Dedifferentiated amniotic fluid mesenchymal stem cell (primary cell): ENCODE measurements at regions not wholly inside any gene's neighbourhood (a gene's known extent, or its start where the extent isn't known, plus 50 kb on each side); places are given as distances from the start of the nearest gene placed in this dataset.
A peak's percentile ranks its signal among the peaks of the same experiment; 100 is the strongest.

ENCODE experiments used
- DNase-seq: peaks from one replicate; pipeline ENCODE4 v3.0.0-alpha.2; 2016; ENCODE audit errors: extremely low spot score

DNA sequence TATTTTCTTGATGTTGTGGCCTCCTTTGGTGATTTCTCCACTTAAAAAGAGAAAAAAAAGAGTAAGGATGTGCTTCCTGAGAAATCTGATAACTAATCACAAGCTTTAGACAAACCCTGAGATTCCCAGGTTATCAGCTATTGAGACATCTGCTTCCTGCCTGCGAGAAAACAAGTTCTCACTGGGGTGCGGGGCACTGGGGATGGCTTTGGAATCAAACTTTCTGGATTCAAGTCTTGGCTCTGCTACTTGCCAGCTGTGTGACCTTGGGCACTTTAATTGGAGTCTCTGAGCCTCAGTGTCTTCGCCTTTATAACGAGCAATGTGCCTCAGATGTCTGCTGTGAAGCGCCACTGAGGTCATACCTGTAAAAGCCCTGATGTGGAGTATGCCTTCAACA, 152.5 kb upstream of the NAV2 start:
- no peak for DNase-seq

DNA sequence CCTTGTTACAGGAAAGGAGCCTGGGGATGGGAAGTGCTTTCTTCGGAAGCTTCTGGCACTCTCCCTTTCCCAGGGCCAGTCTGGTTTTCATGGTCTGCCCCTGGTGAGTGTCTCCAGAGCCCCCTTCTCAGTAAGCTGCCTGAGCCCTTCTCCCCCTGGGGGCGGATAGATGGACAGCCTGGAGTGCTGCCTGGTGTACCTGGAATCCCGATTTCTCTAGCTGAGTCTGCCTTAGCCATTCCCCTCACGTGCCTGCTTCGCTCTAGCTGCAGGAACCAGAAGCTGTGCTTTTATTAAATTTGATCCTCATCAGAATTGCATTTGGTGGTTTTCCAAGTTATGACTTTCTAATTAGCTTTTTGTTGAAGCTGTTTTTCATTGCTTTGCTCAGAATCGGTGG, 152.9 kb upstream of the NAV2 start:
- no peak for DNase-seq

DNA sequence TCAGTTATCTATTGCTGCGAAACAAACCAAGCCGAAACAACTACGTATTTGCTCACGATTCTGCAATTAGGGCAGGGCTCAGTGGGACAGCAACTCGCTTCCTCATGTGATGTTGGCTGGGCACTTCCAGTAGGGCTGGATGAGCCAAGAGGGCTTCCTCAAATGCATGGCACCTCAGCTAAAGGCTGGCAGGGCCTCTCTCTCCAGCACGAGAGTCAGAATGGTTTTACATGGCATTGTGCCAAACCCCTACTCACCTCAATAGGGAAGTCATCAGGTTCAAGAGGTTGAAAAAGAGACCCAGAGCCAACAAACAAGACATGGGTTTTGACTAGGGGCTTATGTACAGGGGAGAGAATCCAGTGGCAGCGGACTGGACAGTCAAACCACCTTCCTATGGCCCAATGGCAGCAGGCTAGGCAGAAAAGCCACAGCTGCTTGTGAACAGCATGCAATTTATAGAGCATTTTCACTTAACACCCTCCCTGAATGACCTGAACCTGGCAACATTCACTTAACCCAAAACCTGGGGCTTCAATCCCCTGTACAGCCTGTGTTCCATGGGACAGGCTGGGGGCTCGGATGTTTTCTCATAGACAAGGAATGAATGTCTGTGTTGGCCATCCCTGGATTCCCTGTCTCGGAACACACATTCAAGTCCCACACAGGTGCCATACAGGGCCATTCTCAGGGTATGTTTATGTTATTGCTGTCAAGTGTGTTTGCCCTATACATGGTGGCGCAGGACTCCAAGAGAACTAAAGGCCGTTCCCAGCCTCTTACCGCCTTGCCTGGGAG, 154.2 kb upstream of the NAV2 start:
- no peak for DNase-seq

DNA sequence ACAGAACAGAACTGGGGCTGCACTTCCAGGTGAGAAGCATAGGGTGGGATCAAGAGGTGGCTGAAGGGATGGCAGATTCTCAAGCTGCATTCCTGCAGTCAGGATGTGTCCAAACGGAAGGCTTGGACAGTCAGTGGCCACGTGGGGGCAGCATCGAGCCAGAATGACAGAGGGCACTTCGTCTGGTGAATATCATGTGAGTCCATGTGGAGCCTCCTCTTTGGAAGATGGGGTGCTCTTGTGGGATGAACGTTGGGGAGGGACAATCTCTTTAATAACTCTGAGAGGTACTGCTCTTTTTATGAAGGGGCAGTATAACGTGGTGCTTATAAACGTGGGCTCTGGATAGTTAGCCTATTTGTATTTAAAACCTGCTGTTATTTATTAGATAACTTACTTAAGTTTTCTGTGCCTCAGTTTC, 154.9 kb upstream of the NAV2 start:
- peak; percentile 65 for DNase-seq

DNA sequence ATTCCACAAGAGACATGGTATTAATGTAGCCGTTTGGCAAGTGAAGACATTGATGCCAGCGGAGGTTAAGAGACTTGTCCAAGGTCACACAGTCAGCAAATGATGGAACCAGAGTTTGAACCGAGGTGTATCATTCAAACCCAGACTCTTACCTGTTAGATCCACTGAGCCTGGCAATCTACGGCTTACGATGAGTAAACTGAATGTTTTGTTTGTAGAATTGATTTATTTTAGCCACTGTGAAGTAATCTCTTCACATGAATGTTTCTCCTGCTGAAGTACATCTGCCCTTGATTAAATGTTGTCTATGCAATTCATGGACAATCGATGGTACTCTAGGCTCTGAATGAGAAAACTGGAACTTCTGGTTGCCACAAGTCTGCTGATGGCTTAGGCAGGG, 155.5 kb upstream of the NAV2 start:
- no peak for DNase-seq

DNA sequence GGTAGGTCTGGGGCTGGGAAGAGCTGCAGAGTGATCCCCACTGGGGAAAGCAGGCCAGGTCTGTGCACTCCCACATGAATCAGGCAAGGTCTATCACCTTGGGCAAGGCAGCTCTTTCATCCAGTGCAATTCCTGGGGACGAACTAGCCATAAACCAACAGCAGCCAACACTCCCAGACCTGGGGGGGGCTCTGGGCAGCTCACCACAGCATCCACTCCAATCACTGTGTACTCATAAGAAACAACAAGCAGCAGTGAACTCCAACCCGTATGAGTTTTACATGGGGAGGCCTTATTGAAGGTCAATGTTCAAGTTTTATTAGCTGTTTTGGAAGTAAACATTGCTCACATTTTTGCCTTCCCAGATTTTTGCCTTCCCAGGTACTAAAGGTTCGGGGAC, 157.4 kb upstream of the NAV2 start:
- DNase-seq = no peak

DNA sequence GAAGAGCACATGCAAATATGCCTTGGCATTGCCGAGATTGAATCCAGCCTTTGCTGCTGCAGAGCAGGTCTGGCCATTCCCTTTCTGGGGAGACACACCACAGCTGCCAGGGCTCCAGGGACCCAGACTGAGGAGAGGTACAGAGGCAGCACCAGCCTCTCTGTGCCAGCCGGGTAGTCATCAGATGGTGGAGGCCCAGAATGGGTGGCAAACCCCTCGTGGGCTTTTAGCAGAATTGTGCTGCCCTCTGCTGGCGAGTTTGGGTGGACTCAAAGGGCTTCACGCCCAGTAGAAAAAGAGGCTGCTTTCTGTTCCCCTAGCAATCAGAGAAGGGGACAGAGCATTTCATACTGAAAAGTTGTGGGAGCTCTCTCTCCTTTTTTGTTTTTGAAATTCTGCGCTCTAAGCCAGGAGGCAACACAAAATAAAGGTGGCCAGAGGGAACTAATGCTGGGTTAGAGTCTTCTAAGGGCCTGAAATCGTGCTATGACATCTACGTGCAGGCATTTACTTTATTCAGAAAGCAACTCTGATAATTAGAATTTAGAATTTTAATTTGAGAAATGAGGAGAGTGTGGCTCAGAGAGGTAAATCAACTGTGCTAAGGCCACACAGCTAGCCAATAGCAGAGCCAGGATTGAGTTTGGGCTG, 158.8 kb upstream of the NAV2 start:
- DNase-seq = peak; percentile 83

DNA sequence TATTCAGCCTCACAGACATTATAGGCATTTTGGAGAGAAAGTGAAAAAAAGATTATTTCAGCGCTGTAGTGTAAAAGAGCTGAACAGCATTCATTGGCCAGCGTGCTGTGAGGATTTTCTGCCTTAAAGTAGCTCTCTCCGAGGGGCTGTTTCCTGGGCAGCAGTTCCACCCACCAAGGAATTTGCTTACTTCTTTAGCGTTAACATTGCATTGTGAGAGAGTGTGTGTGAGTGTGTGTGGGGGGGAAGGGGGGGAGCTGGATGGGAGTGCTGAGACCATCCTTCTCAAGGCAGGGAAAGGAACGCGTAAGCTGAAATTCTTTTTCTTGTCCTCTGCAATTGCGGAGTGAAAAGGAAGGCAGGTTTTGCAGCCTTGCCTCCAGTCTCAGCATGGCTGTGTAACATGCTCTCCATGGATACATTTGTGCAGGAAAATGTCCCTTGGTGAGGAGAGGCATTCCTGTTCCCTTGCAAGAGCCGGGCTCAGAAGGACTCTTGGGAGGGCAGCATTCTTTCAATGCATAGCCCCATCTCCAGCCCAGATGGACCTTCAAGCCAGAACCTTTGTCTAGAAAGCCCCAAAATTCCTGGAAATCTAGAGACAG, 159.9 kb upstream of the NAV2 start:
- DNase-seq = no peak

DNA sequence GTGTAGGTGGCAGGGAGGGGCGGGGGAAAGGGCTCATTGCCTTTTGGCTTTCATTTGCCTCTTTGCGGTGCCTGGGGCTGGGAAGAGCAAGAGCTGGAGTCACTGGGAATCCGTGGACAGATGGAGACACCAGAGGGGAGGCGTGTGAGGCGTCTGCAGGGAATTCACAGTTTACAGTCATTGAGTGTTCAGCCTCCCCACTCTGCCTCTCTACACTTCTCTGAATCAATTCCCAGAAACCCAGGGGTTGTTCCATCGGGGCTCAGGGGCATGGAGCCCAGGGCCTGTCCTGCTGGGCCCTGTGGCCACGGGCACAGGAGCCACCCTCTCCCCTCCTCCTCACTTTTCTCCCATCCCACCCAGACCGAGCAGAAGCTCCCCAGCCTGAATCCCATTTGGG, 160.5 kb upstream of the NAV2 start:
- DNase-seq = no peak

DNA sequence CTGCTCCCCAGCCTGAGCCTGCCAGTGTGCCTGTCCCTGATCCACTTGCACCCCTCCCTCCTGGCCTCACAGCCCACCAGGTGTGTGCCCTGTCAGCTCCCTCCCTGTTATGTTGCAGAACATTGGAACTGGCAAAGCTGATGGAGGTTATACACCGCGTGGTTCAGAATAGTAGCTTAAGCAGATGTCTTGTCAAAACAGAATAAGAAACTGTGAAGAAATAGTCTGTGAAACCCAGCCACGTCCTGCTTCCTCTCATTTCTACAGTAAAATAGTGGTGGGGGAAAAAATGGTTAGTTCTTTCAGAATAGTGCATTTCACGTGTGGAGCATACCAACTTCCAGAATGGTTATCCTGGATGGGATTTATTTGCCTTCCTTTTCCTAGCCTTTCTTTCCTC, 161.2 kb upstream of the NAV2 start:
- no peak for DNase-seq

DNA sequence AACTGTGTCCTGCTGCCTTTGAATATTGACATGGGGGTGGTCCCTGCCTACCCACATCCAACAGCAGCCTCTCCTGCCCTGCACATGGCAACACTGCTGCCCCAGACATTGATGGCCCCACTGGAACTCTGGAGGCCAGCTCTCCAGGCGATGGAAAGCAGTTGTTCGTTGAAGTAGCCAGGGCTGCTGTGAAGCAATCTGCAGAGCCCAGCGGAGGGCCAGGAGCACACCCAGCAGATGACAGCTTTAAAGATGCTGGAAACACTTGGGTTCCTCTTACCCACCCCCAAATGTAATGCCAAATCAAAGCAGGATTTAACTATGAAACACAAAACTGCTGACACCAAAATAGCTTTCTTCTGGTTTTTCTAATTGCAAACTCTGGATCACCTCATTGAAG, 165.6 kb upstream of the NAV2 start:
- DNase-seq = no peak

DNA sequence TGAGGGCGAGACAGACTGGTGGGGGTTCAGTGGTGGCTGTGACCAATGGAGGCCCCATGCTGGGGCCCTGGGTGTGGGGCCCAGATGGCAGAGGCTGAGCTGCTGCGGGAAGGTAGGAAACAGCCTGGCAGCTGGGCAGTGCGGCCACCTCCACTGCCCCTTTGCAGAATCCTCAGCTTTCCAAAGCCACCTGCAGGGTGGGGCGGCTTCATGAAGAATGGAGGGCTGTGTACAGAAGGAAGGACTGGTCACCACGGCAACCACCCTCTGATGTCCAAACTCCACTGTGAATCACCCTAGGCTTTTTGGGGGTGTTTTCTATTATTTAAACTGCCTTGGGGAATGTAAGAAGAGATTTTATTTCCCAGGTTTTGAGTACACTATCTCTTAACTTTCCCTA, 166.3 kb upstream of the NAV2 start:
- no peak for DNase-seq

DNA sequence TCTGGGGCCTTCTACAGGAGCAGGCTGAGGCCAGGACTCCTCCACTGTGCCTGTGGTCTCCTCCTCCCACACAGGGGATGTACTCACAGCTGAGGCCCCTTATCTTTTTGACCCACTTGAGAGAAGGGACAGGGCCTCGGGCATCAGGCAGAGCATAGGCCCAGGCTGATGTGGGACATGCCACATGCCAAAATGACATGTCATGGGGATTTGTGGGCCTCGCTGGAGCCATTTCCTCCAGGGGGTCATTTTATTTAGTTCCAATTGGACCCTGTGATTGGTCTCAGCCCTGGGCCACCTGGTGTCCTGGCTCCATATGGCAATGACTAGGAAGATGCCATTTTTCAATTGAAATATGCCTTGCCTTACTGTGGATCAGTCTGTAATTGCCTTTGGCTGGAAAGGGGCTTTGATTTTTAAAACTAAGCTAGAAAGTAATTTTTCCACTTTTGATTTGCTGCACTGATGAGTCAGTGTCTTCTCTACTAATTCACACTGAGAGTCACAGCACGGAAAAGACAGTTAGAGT, 171.1 kb upstream of the NAV2 start:
- DNase-seq = no peak

DNA sequence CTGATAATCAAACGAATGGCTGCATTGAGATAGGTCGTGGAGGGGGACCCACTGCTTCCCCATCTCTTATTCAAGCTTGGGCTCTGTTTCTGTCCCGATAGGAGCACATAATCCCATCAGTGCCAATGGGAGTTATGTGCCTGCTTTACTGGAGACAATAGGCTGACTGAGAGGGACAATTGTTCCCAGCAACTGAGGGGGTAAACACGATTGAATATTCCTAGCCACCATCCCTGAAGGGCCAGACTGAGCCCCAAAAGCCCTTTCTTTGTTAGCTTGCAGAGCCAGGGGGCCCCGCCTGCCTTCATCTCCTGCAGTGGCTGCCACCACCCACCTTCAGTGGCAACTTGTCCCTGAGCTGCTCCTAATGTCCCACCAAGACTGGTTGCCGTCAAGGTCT, 172.8 kb upstream of the NAV2 start:
- no peak for DNase-seq

DNA sequence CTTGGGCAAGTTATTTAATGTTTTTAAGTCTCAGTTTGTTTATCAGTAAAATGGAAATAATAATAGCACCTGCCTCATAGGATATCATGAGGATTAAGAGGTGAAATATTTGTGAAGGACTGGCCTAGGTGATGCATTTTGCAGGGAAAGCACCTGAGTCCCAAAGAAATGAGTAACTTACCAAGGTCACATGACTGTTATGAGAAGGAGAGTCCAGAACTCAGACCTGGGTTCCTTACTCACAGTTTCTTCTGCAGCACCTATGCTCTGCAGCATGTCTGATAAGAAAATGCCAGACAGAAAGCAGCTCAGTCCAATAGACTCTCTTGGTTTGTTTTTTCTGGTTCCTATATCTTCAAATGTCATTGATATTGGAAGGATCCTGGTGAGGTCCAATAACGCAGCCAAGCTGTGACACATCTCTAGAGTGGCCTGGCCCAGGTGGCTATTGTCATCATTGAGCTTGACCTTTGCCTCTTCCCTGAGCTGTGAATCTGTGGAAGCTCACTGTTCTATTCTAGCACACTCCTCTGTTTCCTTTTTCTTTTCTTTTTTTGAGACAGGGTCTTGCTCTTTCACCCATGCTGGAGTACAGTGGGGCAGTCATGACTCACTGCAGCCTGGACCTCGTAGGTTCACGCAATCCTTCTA, 174.7 kb upstream of the NAV2 start:
- no peak for DNase-seq

DNA sequence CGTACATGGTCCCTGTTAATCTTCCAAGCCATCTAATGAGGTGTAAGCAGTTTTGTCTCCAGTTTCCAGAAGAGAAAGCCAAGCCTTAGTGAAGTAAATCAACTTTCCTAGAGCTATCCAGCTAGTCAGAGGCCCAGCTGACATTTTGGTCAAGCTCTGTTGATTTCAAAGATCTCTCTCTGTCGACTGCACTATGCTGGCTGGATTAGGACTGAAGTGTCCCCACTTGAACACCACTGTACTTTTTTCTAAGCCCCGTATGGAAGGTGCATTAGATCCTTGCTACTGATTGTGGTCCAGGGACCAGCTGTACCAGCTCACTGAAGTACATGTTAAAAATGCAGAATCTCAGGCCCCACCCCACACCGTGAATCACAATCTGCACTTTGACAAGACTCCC, 176.5 kb upstream of the NAV2 start:
- no peak for DNase-seq

DNA sequence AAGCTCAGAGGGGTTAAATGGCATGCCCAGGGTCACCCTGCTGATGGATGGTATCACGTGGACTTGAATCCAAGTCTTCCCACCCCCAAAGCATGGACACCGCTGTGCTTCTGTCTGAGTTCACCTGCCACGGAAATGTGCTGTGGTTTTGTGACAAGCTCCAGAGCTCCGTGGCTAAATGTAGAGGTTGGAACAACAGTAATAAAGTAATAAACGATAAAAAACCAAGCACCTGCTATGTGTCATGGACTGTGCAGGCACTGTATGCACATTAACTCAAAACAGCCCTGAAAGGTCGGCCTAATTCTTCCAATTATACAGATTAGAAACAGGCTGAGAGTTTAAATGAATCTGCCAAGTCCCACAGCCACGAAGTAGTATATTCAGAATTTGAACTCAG, 182.1 kb upstream of the NAV2 start:
- no peak for DNase-seq

DNA sequence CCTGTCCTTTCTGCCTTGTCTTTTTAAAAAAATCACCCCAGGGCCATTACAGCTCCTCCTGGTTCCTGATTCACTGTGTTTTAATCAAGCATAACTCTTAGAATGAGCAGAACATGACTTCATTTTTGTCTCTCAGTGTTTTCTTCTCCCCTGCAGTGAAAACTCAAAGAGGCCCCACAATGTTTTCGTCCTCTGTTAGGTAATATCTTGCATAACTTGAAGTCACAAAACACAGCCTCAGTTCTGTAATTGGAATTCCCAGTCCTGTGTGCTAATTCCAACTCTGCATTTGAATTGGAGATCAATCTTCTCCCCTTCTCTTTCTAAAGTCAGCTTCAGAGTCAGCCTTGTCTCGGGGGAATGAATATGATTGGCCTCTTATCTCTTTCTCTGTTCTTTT, 186.5 kb upstream of the NAV2 start:
- no peak for DNase-seq

DNA sequence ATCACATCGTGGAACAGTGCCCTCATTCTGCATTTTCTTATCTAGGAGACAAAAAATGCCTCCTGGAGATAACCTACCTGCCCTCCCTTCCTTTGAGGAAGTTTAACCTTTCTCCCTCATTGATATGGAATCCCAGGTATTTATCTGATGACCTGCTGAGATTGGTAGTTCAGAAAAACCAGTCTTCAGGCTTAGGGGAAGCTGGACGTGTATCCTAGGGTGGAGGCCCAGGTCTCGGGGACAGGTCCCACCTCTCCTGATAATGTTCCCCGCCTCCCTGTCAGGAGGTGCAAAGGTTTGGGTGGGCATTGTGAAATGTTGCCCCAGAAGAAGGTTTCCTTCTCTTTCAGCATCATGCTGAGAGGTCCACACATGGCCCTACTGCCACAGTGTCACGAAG, 186.9 kb upstream of the NAV2 start:
- no peak for DNase-seq

DNA sequence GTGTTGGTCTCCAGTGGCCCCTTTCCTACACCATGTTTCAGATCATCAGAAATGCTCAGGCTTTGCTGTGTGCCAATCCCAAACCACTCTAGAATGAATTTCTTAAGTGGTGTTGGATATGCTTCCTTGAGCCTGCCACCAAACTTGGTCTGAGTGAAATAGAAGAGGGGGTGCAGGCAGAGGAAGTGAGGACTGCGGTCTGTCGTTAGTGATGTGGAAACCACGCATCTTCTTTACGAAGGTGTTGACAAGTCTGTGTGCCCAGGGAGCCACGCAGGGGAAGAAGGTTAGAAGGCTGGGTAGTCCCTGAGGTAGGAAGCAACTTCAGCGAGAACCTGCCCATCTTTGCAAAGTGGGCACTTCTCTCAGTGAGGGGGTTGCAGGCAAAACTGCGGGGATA, 187.4 kb upstream of the NAV2 start:
- no peak for DNase-seq

DNA sequence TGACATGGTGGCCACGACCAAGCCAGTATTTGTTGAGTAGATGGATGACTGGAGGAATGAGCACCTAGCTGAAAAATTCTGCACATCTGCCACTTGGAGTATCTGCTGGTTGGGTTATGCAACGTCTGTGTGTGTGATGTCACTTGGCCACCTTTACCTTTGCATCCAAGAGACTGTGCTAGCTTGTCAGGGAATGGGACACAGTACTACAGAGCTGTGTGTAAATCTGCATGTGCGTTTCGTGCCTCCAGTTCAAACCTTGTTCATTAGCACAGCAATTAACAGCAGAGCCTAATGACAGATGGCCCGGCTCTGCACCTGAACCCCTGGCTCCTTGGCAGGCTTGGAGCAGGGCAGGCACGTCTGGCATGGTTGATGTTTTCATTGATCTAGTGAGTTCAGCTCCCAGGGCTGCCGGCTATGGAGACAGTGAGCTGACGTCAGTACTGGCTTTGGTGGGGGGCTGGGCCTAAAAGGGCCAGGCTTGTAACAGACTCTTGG, 188.4 kb upstream of the NAV2 start:
- no peak for DNase-seq

DNA sequence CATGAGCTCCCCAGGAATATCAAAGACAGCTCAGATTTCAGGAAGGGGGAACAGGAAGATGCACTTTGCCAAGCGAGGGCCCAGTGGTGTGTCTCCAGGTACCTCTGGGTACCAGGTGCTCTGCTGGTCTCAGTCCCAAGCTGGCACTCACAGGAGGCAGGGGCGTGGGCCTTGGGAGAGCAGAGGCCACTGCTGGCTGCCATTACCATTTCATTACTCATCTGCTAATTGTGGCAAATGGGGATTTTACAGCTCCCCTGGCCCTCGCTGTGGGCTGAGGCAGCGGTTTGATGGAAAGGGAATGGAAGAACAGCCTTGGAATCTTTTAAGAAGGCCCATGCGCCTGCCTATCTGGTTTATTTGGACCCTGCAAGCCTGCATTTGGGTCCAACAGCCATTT, 192.0 kb upstream of the NAV2 start:
- no peak for DNase-seq
